ENCODE measurements at regions not wholly inside any gene's neighbourhood (a gene's known extent, or its start where the extent isn't known, plus 50 kb on each side); places are given as distances from the start of the nearest gene placed in this dataset.

DNA sequence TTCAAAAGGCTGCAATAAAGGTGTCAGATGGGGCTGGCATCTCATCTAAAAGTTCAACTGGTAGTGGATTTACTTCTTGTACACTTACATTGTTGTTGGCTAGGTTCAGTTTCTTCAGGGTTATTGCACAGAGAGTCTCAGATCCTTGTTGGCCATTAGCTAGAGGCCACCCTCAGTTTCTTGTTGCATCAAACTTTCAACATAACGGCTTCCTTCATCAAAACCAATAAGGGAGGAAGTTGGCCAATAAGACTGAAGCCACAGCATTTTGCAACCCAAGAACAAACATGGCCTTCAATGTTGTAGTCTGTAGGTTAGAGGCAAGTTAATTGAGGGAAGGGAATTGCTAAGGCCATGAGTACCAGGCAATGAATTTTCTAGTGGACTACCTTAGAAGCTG lies 218.0 kb downstream of the ZBBX start:
- TF ChIP-seq, protein P1, sequence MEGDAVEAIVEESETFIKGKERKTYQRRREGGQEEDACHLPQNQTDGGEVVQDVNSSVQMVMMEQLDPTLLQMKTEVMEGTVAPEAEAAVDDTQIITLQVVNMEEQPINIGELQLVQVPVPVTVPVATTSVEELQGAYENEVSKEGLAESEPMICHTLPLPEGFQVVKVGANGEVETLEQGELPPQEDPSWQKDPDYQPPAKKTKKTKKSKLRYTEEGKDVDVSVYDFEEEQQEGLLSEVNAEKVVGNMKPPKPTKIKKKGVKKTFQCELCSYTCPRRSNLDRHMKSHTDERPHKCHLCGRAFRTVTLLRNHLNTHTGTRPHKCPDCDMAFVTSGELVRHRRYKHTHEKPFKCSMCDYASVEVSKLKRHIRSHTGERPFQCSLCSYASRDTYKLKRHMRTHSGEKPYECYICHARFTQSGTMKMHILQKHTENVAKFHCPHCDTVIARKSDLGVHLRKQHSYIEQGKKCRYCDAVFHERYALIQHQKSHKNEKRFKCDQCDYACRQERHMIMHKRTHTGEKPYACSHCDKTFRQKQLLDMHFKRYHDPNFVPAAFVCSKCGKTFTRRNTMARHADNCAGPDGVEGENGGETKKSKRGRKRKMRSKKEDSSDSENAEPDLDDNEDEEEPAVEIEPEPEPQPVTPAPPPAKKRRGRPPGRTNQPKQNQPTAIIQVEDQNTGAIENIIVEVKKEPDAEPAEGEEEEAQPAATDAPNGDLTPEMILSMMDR (IDR thresholded peaks at IDR 0.05), result no peak
- TF ChIP-seq EZH2 (IDR thresholded peaks at IDR 0.05), result no peak
